ENCODE measurements at regions not wholly inside any gene's neighbourhood (a gene's known extent, or its start where the extent isn't known, plus 50 kb on each side); places are given as distances from the start of the nearest gene placed in this dataset.
A peak's percentile ranks its signal among the peaks of the same experiment; 100 is the strongest.

- no peak for DNase-seq
Observed at GRCh38 chrX:118167361-118167760, 50.8 kb upstream of the KLHL13 start.

- DNase-seq = no peak
Observed at GRCh38 chrX:118171356-118171755, 54.7 kb upstream of the KLHL13 start.

- DNase-seq = no peak
Observed at GRCh38 chrX:118174516-118175098, 58.0 kb upstream of the KLHL13 start.

- DNase-seq = no peak
Observed at GRCh38 chrX:118177708-118178107, 61.1 kb upstream of the KLHL13 start.

- DNase-seq = no peak
Observed at GRCh38 chrX:118178450-118178849, 61.8 kb upstream of the KLHL13 start.

GRCh38 chrX:118179161-118179560 lies 62.6 kb upstream of the KLHL13 start:
- no peak for DNase-seq

GRCh38 chrX:118179718-118180117 lies 63.1 kb upstream of the KLHL13 start:
- no peak for DNase-seq

- no peak for DNase-seq
Observed at GRCh38 chrX:118181030-118181429, 64.4 kb upstream of the KLHL13 start.

- DNase-seq = no peak
Observed at GRCh38 chrX:118182025-118182424, 65.4 kb upstream of the KLHL13 start.

GRCh38 chrX:118182681-118183080 lies 66.1 kb upstream of the KLHL13 start:
- no peak for DNase-seq

GRCh38 chrX:118183606-118184005 lies 67.0 kb upstream of the KLHL13 start:
- DNase-seq = no peak

- DNase-seq = no peak
Observed at GRCh38 chrX:118187100-118187499, 70.5 kb upstream of the KLHL13 start.

GRCh38 chrX:118189000-118189399 lies 72.4 kb upstream of the KLHL13 start:
- no peak for DNase-seq

GRCh38 chrX:118189628-118190027 lies 73.0 kb upstream of the KLHL13 start:
- no peak for DNase-seq

GRCh38 chrX:118197730-118198129 lies 81.1 kb upstream of the KLHL13 start:
- no peak for DNase-seq

- DNase-seq = no peak
Observed at GRCh38 chrX:118198577-118198976, 82.0 kb upstream of the KLHL13 start.

- no peak for DNase-seq
Observed at GRCh38 chrX:118199997-118200396, 83.4 kb upstream of the KLHL13 start.

- no peak for DNase-seq
Observed at GRCh38 chrX:118205421-118206395, 89.1 kb upstream of the KLHL13 start.

GRCh38 chrX:118207831-118208453 lies 91.3 kb upstream of the KLHL13 start:
- peak; percentile 60 for DNase-seq

GRCh38 chrX:118208481-118208880 lies 91.9 kb upstream of the KLHL13 start:
- no peak for DNase-seq

- no peak for DNase-seq
Observed at GRCh38 chrX:118211891-118212816, 95.5 kb upstream of the KLHL13 start.

- no peak for DNase-seq
Observed at GRCh38 chrX:118212817-118213183, 96.2 kb upstream of the KLHL13 start.

GRCh38 chrX:118215346-118215745 lies 98.7 kb upstream of the KLHL13 start:
- DNase-seq = no peak
